Kidney epithelial cell (primary cell): ENCODE measurements at regions not wholly inside any gene's neighbourhood (a gene's known extent, or its start where the extent isn't known, plus 50 kb on each side); places are given as distances from the start of the nearest gene placed in this dataset.

Experiments
- DNase-seq: peaks from one replicate; pipeline ENCODE4 v3.0.0-alpha.2; 2010; ENCODE audit warnings: low read depth
- H3K27me3 ChIP-seq: 2 replicates; pipeline ENCODE4 v1.6.0; 2011; ENCODE audit warnings: low read length; ENCODE audit not compliant: control insufficient read depth, insufficient read depth
- H3K36me3 ChIP-seq: 2 replicates; pipeline ENCODE4 v1.5.1; 2011; ENCODE audit warnings: low read length; ENCODE audit not compliant: control insufficient read depth, insufficient read depth
- H3K4me3 ChIP-seq: 2 replicates; pipeline ENCODE4 v1.5.1; 2011; ENCODE audit warnings: low read depth, mild to moderate bottlenecking, control low read depth, low read length
- CTCF ChIP-seq: IDR thresholded peaks from 2 replicates; pipeline ENCODE4 v1.5.1; 2011; ENCODE audit warnings: mild to moderate bottlenecking, moderate library complexity, low read length, control low read depth, inconsistent platforms; ENCODE audit not compliant: insufficient read depth, poor library complexity, severe bottlenecking

GRCh38 chr11:56819916-56820315, 71.4 kb upstream of the OR9G4 start:
- no peaks in the 10 kb centered on the region for H3K27me3 ChIP-seq
- no peaks in the 10 kb centered on the region for H3K36me3 ChIP-seq
- H3K4me3 ChIP-seq, result no peak overlapping the region
- no peak for TF ChIP-seq CTCF
- DNase-seq, result no peak

DNA sequence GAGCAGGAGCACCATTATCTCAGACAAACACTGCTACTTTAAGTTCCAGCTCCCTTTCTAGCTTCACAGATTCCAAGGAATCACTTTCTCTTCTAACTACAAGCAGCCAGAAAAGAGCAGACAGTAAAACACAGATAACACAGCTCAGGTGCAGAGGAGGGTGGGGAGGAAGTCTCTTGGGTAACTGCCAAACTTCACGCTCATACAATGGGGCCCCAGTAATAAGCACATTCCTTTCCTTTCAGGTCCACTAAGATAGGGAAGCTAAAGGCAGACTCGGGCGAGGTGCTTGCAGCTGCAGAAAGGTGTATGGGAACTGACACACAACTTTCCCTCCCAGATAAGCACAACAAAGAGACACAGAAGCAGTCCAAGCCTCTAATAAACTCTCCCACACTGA, 69.2 kb upstream of the OR9G4 start:
- no peak for TF ChIP-seq CTCF
- H3K36me3 ChIP-seq, result no peaks in the 10 kb centered on the region
- DNase-seq, result no peak
- H3K4me3 ChIP-seq, result no peak overlapping the region
- H3K27me3 ChIP-seq, result no peaks in the 10 kb centered on the region

DNA sequence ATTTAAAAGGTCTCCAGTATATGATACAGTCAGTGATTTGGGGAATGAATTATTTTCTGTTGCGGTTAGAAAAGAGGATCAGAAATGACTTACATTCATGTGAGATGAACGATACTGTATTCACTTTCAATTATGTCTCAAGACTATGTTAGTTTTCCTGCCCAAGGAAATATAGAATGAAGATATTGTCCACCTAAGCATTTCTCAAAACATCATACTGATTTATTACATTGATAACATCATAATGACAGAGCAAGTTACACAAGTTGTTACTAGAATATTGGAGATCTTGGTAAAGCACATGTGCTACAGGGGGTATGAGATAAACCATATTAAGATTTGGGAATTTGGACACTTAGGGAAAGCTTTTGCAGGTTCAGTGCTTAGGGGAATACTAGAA, 67.8 kb upstream of the OR9G4 start:
- Histone ChIP-seq H3K4me3 (no peak overlapping the region), H3K27me3 (no peaks in the 10 kb centered on the region), H3K36me3 (no peaks in the 10 kb centered on the region)
- TF ChIP-seq CTCF, result no peak
- no peak for DNase-seq

- no peak for TF ChIP-seq CTCF
- Histone ChIP-seq H3K27me3 (no peaks in the 10 kb centered on the region), H3K36me3 (no peaks in the 10 kb centered on the region), H3K4me3 (no peak overlapping the region)
- DNase-seq, result no peak
Measured at GRCh38 chr11:56808326-56808725, 59.8 kb upstream of the OR9G4 start.

DNA sequence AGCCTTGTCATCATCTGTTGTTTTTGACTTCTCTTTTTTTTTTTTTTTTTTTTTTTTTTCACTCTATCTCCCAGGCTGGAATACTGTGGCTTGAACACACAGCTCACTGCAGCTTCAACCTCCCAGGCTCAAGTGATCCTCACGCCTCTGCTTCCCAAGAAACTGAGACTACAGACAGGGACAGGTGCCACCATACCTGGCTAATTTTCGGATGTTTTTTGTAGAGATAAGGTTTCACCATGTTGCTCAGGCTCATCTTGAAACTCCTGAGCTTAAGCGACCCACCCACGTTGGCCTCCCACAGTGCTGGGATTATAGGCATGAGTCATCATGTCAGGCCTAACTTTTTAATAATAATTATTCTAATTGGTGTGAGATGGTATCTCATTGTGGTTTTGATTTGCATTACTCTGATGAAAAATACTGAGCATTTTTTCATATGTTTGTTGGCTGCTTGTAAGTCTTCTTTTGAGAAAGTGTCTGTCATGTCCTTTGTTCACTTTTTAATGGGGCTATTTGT, 51.3 kb upstream of the OR9G4 start:
- no peak for DNase-seq
- H3K36me3 ChIP-seq, result no peaks in the 10 kb centered on the region
- no peak for TF ChIP-seq CTCF
- no peaks in the 10 kb centered on the region for H3K27me3 ChIP-seq
- no peak overlapping the region for H3K4me3 ChIP-seq
